Hepatic stellate cell (primary cell): ENCODE measurements at regions not wholly inside any gene's neighbourhood (a gene's known extent, or its start where the extent isn't known, plus 50 kb on each side); places are given as distances from the start of the nearest gene placed in this dataset.

ENCODE experiments used
- DNase-seq: peaks from one replicate; pipeline ENCODE4 v3.0.0; 2011; ENCODE audit warnings: low spot score

- DNase-seq, result no peak
These were observed 653.0 kb upstream of the MGMT start for GRCh38 chr10:128814024-128814423.

- DNase-seq, result no peak
These were observed 652.3 kb upstream of the MGMT start for GRCh38 chr10:128814782-128815181.

GRCh38 chr10:128816726-128817125 lies 650.3 kb upstream of the MGMT start:
- DNase-seq, result no peak

- no peak for DNase-seq
These were observed 649.4 kb upstream of the MGMT start for GRCh38 chr10:128817636-128818035.

- DNase-seq, result no peak
These were observed 646.4 kb upstream of the MGMT start for GRCh38 chr10:128820663-128821062.

GRCh38 chr10:128823201-128823600 lies 643.8 kb upstream of the MGMT start:
- DNase-seq, result no peak

- no peak for DNase-seq
These were observed 641.4 kb upstream of the MGMT start for GRCh38 chr10:128825626-128826025.

GRCh38 chr10:128833671-128834070 lies 633.4 kb upstream of the MGMT start:
- DNase-seq, result no peak

GRCh38 chr10:128835361-128835760 lies 631.7 kb upstream of the MGMT start:
- no peak for DNase-seq

- DNase-seq, result no peak
These were observed 629.6 kb upstream of the MGMT start for GRCh38 chr10:128837478-128837877.

GRCh38 chr10:128839134-128839533 lies 627.9 kb upstream of the MGMT start:
- no peak for DNase-seq

- no peak for DNase-seq
These were observed 627.3 kb upstream of the MGMT start for GRCh38 chr10:128839701-128840100.

GRCh38 chr10:128843972-128844371 lies 623.1 kb upstream of the MGMT start:
- no peak for DNase-seq

- DNase-seq, result no peak
These were observed 620.1 kb upstream of the MGMT start for GRCh38 chr10:128846927-128847326.

GRCh38 chr10:128848810-128849209 lies 618.2 kb upstream of the MGMT start:
- no peak for DNase-seq

- DNase-seq, result no peak
These were observed 616.4 kb upstream of the MGMT start for GRCh38 chr10:128850647-128851046.

- DNase-seq, result no peak
These were observed 615.8 kb upstream of the MGMT start for GRCh38 chr10:128851281-128851680.

GRCh38 chr10:128851726-128852125 lies 615.3 kb upstream of the MGMT start:
- DNase-seq, result no peak

GRCh38 chr10:128852449-128852848 lies 614.6 kb upstream of the MGMT start:
- DNase-seq, result no peak

GRCh38 chr10:128852902-128853301 lies 614.1 kb upstream of the MGMT start:
- no peak for DNase-seq

GRCh38 chr10:128853537-128853936 lies 613.5 kb upstream of the MGMT start:
- no peak for DNase-seq

- DNase-seq, result no peak
These were observed 612.8 kb upstream of the MGMT start for GRCh38 chr10:128854204-128854603.

GRCh38 chr10:128854963-128855362 lies 612.1 kb upstream of the MGMT start:
- no peak for DNase-seq

- no peak for DNase-seq
These were observed 611.2 kb upstream of the MGMT start for GRCh38 chr10:128855618-128856428.
